Activated CD4-positive, alpha-beta T cell treated with anti-CD3 and anti-CD28 coated beads for 48 hours (primary cell): ENCODE measurements at regions not wholly inside any gene's neighbourhood (a gene's known extent, or its start where the extent isn't known, plus 50 kb on each side); places are given as distances from the start of the nearest gene placed in this dataset.

Source experiments
- DNase-seq: peaks from one replicate; pipeline ENCODE4 v3.0.0-alpha.2; 2020

DNA sequence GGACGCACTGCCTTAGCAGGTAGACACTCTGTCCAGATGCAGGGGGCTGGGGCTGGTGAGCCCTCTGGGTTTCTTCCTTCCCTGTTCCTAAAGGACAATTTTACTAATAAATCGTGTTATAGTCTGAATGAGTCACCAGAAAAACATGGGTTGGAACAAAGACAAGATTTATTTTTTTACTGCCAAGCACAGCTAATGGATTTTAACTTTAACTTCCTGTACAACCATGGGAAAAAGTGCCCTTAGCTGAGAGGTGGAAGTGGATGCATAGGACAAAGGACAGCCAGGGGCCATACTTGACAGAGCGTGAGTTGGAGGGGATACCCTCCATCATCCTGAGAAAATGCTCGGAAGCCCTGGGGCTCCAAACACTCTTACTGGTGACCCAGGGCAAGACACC is 300.7 kb downstream of the MSX2 start:
- no peak for DNase-seq

DNA sequence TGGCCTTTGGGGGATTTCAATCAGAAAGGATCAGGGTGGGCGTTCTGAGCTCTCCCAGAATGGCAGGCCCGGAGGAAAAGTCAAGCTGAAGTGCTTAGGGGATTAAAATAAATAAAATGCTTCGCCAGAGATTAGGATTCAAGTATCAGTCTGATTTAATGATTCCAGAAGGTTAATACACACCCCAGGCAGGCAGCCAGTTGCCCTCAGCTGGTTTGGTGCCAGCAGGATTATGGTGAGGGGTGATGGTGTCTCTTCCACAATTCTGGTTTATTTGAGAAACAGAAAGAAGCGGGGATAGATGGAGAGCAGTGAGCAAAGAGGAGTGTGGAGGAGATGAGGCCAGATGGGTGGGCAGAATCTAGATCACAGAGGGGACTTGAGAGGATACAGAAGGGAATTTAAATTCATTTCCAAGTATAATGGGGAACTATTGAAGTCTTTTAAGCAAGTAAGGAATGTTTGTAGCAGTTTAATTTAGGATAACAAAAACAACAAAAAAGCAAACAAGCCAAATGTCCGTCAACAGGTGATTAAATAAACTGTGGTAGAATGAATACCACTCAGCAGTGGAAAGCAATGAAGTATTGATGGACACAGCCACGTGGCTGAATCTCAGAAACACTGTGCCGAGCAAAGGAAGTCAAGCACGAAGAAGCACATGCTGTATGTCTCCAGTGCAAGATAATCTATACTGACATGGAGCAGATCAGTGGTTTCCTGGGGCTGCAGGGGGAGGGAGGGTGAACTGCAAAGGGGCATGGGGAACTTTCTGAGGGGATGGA is 297.7 kb downstream of the MSX2 start:
- DNase-seq: no peak

DNA sequence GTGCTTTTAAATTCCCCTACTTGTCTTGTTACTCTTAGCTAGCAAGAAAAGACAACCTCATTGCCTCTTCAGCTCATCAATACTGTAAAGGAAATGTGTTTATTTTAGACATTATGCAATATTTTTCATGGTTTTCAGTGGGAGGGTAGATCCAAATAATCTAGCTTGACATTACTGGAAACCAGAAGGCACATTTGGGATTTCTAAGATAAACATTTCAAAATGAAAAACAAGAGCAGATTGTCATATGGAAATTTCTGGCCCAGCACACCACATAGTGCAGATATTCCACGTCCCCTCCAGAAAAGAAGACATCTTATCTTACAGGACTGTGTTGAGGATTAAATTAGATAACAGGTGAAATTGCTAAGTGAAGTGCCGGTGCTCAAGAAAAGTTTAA is 296.9 kb downstream of the MSX2 start:
- no peak for DNase-seq

DNA sequence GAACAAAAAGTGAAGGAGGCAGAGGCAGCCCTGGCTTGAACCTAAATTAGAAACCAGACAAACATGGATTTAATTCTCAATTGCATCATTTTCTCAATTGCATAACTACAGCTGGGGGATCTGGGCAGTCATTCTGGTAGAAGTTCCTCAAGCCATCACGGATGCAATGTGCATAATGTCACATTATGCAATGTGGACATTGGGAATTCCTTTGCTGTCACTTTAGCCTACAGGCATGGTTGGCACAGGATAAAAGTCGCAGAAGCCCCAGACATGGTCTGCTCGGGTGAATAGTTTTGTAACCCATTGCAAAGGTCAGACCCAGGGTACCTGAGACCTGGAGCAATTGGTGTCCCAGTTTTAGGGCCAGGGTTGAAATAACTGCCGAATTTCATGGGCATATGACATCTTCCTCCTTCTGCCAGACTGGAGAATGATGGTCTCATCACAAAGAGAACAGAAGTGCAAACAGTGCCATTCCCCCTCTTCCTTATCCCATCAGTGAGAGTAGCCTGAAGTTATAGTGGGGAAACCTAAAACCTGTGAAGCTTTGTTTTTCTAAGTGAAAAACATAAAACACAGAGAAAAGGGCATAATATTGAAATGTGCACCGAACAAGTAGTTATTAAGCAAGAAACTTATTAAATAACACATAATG is 290.8 kb downstream of the MSX2 start:
- DNase-seq: no peak

DNA sequence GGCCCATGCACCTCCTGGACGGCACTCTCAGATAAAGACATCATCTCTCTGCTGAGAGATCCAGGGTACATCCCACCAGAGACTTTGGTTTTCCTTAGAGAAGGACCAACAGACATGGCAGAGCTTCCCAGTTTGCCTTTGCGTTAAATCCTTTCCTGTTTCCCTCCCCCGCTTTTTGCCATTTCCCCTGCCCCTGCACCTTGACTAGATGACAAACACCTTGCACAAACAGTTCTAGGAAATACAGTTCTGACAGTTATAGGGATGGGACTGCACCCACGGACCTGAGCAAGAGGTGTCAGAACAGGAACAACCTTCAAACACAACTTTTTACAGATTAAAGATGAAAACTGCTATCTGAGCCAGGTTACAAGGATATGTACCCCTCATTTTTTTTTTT is 288.9 kb downstream of the MSX2 start:
- DNase-seq: no peak

DNA sequence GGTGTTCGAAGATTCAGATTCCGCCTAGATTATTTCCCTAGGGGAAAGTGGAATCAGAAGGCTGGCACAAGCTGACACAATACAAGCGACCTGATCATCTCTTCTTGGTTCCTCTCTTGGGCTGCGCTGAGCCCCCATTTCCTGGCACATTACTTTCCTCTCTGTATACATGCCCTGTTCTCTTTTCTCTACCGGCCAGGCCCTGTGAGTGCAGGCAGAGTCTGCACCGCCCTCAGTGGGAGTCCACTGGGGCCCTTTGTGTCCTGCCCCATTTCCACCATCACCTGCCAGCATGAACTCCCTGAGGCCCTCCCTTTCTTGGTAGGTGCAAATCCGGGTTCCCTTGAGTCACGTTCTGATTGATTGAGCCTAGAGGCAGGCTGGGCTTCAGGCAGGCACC is 287.9 kb downstream of the MSX2 start:
- DNase-seq: no peak

DNA sequence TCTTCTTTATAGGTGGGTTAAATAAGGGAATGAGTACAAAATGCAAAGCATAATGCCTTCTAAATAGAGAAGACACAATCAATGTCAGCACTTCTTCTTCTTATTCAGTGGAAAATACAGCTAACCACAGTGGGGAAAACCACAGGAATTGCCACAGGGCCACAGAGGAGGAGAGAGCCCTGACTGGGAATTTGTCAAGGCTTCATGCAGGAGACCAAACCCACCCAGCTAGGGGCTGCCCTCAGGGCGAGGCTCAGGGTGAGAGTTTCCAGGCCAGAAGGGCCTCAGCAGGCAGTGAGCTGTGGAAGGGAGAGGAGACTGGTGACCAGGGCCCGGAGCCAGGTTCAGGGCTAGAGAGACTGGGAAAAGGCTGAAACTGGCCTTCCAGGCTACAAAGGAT is 279.1 kb downstream of the MSX2 start:
- DNase-seq: no peak

DNA sequence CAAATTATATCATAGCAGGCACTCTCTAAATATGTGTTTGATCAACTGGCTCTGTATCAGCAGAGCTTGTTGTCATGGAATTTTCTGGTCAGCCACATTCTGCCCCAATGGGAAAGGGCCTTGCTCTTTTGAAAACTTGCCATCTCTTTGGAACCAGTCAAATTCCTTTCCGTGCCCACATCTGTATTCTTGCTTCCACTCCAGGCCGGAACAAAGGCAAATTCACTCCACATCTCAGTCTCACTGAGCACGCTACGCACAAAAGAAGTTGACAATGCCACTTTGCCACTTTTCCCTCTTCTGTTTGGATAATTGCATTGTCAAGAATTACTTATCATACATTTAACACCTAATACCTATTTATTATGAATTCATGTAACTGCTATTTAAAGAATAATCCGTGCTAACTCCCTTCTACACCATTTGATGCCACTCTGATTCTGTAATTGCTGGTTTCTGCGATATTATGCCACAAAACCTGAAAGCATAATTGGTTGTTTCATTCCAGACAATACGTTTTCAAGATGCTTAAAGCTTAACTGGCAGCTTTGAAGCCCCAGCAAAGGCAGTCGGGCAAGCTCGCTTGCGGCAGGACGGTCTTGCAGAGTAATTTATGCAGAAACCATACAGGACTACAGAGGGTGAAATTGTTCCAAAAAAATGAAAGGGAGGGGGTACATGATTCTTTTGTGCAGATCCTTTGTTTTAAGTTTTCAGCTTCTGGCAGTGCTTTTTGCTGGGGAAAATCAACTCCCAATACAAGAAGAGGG is 277.7 kb downstream of the MSX2 start:
- DNase-seq: no peak

DNA sequence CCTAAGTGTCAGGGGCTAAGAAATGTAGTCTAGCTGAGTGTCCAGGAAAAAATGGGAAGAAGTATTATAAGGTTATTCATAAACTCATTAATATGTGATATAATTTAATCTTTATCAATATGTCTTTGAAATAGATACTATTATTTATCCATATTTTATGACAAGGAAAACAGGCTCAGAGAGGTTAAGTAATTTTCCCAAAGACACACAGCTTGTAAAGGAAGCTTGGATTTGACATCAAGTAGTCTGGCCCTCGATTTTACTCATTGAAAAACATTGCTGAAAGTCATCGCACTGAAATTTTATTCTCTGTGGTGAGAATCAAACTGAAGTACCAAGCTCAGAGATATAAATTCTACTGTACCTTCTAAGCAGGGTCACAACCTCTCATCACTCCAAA is 276.9 kb downstream of the MSX2 start:
- no peak for DNase-seq

DNA sequence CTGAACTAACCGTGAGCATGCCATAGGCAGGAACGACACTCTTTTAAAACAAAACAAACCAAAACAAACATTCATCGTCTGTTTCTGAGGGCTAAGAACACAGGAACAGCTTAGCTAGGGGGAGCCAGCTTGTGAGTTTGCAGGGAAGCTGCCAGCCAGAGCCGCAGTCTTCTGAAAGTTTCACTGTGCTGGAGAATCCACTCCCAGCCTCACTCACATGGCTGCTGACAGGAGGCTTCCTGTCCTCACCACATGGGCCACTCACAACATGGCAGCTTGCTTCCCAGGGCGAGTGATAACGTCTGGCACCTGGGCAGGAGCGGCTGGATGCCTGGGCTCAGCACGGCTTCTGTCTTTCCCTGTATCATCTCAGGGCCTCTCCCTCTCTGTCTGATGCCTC is 275.2 kb downstream of the MSX2 start:
- DNase-seq: no peak

DNA sequence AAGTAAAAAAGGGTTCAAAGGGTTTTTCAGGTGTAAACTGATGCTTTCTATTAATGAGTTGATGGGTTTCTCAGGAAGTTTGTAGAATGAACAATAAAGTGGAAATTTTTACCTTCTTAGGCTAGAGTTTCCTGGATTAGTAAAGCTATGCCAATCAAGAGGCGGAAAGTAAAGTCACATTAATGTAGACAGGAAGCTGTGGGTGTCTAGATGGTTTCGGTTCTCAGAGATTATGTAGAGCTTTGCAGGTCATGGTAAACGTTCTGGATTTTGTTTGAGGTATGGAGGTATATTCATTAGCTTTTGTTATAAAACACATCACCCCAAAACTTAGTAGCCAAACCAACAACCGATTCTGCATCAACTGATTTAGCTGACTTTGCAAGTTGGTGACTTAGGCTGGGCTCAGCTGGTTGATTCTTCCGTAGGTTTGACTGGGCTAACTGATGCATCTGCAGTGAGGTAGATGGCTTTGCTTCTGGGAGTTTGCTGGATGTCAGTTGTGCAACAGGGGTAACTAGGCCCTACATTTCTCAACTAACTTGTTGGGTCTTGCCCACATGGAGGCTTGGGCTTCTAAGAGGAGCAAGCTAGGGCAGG is 273.8 kb downstream of the MSX2 start:
- no peak for DNase-seq

DNA sequence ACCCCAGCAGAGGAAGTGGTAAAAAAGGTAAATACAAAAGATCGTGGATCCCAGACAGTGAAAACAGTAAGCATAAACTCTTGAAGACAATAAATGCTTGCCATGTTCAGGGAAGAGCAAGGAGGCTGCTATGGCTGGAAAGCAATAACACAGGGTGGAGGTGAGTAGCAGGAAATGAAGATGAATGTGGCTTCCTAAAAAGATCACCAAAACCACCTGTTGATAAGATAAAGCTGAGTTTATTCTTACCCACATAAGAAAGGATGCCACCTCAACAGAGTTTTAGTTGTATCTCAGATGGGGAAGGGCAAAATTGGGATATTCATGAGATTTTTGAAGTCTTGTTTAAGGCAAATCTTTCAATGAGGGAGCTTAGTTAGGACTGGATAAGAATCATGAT is 273.3 kb downstream of the MSX2 start:
- DNase-seq: no peak

DNA sequence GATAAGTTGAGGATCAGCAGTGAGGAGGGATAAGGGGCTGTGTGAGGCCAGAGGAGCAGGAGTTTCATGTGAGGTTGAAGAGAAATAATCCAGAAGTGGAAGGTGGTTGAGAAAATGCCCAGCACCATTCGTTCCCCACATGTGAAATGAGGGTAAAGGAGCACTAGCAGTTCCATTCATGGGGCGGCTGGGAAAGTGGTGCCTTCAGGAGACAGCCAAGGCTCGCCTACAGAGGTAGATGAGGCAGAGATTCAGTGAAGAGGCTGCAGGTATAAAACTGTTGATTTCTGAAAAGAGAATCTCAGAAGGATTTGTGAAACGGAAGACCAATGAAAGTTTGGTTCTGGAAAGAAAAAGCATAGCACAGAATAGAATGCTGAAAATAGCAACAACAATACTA is 272.6 kb downstream of the MSX2 start:
- DNase-seq: no peak

DNA sequence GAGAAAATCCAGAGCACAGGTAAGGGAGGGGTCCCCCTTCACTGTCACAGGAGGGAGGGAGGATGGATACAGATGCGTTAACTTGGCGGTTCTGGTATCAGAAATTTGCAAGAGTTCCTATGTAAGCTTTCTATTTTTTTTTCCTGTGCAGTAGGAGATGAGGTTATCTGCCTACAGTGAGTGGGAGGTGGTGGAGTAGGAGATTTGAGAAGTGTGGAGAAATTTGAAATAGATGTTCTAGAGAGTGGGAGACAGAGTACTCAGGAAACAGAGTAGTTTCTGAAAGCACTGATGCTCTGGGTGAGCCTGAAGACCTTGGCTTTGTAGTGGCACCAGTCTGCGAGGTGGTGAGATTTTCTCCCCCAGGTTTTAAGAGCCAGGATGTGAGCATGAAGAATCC is 271.4 kb downstream of the MSX2 start:
- DNase-seq: no peak

DNA sequence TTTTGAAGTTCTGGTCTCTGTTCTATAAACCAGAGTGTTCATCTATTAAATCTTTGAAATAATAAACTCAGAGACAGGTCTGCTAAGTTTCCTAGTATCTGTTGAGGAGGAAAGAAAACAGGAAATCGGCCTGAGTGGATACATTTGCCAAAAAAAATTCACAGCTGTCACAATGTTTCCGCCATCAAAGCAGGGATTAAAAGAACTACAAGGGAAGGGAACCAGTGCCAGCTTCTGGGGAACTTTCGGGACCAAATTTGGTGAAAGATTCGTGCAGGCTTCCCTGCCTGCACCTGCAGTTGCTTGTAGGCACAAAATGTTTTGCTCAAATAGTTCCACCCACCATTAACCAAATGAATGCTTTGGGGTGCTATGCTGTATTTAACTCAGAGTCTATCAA is 267.5 kb downstream of the MSX2 start:
- no peak for DNase-seq

DNA sequence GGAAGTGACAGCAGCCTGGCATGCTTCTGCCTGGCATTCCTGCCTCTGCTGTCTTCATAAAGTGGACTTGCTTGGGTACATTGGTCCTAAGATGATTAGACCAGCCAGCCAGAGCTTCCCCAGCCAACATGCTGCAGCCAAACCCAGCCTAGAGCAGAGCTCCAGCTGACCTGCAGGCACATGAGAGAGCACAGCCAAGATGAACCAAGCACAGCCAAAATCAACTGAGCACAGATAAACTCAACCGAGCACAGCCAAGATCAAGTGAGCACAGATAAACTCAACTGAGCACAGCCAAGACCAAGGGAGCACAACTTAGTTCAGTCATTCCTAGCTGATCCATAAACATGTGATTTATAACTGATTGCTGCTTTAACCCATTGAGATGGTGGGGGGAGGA is 266.5 kb downstream of the MSX2 start:
- DNase-seq: no peak

DNA sequence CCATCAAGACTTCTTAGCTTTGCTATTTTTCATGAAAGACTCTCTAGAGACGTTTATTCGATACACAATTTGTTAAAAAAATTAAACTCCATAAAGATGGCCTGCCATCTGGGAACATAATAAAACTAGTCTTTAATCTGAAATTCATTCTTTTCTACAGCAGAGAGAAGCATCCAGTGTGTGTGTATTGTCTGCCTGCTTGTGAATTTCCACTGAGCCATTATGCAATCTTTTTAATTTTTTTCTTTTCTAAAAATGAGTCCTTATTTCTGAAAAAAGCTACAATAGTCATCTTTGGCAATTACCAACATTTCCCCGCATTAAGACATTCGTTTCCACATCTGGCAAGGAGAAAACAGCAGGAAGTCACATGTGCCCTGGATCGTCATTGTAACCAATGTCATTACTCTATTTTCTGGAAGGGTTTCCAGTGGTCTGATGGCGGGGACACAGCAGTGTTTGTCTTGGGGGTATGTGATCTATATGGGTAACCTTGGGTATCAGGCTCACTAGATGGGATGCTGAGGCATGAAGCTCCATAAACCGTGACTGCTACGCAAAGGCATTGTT is 263.1 kb downstream of the MSX2 start:
- no peak for DNase-seq

DNA sequence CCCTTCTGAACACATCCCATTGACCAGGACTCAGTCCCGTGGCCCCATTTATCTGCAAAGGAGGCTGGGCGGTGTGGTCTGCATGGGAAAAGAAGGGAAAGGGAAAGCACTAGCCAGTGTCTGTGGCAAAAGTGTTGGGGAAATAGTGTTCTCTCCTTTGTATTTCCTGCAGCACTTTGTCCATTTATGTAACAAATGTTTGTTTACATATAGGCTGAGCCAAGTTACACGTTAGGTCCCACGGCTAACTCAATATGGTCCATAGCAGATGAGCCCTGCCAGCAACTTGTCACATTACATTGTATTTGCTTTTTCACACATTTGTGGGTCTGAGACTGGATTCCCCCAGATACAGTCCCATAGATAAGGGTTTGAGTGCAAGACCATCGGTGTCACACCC is 260.5 kb downstream of the MSX2 start:
- no peak for DNase-seq

DNA sequence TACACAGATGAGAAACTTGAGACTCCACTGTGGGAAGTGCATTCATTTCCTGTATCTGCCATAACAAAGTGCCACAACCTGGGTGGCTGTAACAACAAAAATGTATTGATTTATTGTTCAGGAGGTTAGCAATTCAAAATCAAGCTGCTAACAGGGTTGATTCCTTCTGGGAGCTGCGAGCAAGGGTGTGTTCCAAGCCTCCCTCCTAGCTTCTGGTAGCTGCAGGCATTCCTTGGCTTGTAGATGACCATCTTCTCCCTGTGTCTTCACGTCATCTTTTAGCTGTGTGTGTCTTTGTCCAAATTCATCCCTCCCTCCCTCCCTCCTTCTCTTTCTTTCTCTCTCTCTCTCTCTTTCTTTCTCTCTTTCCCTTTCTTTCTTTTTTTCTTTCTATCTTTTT is 258.1 kb downstream of the MSX2 start:
- DNase-seq: no peak

DNA sequence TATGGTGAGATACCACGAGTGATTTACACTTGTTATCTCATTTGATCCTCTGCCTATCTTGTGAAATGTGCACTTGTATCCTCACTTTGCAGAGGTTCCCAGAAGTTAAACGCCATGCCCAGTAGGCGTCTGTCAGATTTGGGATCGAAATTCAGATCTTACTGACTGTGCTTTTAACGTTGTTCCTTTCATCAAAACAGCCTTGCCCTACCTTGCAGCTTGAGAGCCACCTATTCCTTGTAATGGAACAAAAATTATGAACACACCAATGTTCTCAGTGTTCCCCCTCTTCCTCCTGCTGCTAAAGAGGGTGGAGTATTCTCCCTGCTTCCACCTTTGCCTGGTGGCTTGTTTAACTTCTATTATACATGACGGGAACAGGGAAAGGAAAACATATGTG is 257.0 kb downstream of the MSX2 start:
- DNase-seq: no peak

DNA sequence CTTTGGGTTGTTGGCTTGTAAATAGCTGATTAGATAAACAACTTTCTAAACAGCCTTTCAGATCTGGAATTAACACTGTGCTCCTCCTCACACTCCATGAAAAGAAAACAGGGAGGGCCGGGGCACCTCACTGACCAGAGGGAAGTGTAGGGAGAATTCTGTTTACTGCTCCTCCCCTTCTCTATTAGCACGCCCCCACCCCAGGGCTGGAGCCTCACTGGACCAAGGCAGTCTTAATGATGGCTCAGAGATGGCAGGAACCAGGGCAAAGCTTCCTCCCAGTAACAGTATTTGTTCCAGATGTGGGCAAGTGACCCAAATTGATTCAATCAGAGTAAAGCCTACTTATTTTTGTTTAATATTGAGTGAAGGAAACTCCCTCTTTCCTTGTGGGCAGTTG is 256.6 kb downstream of the MSX2 start:
- DNase-seq: no peak

DNA sequence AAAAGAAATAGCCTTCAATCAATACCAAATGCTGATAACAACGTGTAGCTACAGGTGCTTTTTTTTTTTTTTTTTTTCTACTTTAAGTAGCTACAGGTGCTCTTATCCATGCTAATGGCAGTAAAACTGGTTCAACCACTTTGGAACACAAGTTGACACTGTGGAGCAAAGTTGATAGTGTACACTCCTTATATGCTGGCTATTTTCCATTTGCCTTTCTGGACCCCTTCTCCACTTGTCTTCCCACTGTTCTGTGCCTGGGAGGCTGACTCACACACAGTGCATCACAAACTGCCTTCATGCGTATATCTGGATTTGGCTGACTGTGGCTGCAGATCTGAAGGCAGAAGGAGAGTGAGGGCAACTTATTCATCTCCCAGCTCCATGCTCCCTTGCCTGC is 247.9 kb downstream of the MSX2 start:
- no peak for DNase-seq

DNA sequence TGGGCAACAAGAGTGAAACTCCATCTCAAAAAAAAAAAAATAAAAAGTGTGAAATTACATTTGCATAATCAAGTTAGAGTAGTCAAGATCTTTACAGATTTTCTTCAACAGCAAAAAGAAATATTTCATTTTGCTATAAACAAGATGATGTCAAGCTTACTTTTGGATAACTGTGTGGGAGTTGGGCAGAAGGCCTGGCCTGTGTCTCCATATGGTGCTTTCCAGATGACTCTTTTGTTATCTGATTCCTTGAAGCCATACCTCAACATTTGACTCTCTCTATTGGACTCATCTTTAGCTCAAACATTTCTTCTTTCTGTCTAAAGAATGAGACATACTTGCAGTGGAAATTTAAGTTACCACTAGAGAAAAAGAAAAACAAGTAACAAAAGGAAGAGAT is 246.8 kb downstream of the MSX2 start:
- no peak for DNase-seq
